HG03097 (cell line): ENCODE measurements at regions not wholly inside any gene's neighbourhood (a gene's known extent, or its start where the extent isn't known, plus 50 kb on each side); places are given as distances from the start of the nearest gene placed in this dataset.
A peak's percentile ranks its signal among the peaks of the same experiment; 100 is the strongest.
"Not testable (repeated sequence)": the region's sequence is repeated elsewhere in the genome, so short reads cannot be mapped to it uniquely, and the experiment has no call there.

Source experiments
- ATAC-seq: cut with Tn5 transposase; IDR thresholded peaks from one replicate; pipeline ENCODE4 v1.9.1; 2021; ENCODE audit not compliant: unreplicated experiment, low FRiP score

GRCh38 chr9:81088341-81088740 lies 601.0 kb downstream of the TLE1 start:
- no peak for ATAC-seq

GRCh38 chr9:81086416-81086815 lies 602.9 kb downstream of the TLE1 start:
- ATAC-seq: no peak

GRCh38 chr9:81083854-81084512 lies 605.4 kb downstream of the TLE1 start:
- ATAC-seq: peak; percentile 73

GRCh38 chr9:81083067-81083466 lies 606.3 kb downstream of the TLE1 start:
- ATAC-seq: no peak

GRCh38 chr9:81082221-81082620 lies 607.1 kb downstream of the TLE1 start:
- no peak for ATAC-seq

- ATAC-seq: no peak
These were observed 608.4 kb downstream of the TLE1 start for GRCh38 chr9:81080900-81081299.

- ATAC-seq: no peak
These were observed 609.2 kb downstream of the TLE1 start for GRCh38 chr9:81080185-81080584.

GRCh38 chr9:81079055-81079454 lies 610.3 kb downstream of the TLE1 start:
- no peak for ATAC-seq

- ATAC-seq: no peak
These were observed 610.8 kb downstream of the TLE1 start for GRCh38 chr9:81078555-81078954.

- ATAC-seq: peak; percentile 81
These were observed 611.8 kb downstream of the TLE1 start for GRCh38 chr9:81077572-81077971.

GRCh38 chr9:81076131-81076530 lies 613.2 kb downstream of the TLE1 start:
- ATAC-seq: no peak

GRCh38 chr9:81074221-81074620 lies 615.1 kb downstream of the TLE1 start:
- no peak for ATAC-seq

GRCh38 chr9:81073821-81074220 lies 615.5 kb downstream of the TLE1 start:
- no peak for ATAC-seq

GRCh38 chr9:81072758-81073157 lies 616.6 kb downstream of the TLE1 start:
- ATAC-seq: no peak

- no peak for ATAC-seq
These were observed 618.2 kb downstream of the TLE1 start for GRCh38 chr9:81071108-81071507.

- no peak for ATAC-seq
These were observed 618.7 kb downstream of the TLE1 start for GRCh38 chr9:81070689-81071088.

- ATAC-seq: no peak
These were observed 619.4 kb downstream of the TLE1 start for GRCh38 chr9:81069923-81070322.

GRCh38 chr9:81069038-81069795 lies 620.1 kb downstream of the TLE1 start:
- ATAC-seq: no peak

GRCh38 chr9:81062995-81063394 lies 626.4 kb downstream of the TLE1 start:
- ATAC-seq: not testable (repeated sequence)

GRCh38 chr9:81058782-81059181 lies 630.6 kb downstream of the TLE1 start:
- no peak for ATAC-seq

GRCh38 chr9:81053298-81054025 lies 635.9 kb downstream of the TLE1 start:
- ATAC-seq: no peak

GRCh38 chr9:81052846-81053245 lies 636.5 kb downstream of the TLE1 start:
- ATAC-seq: no peak
